GM18519 (cell line): ENCODE measurements at regions not wholly inside any gene's neighbourhood (a gene's known extent, or its start where the extent isn't known, plus 50 kb on each side); places are given as distances from the start of the nearest gene placed in this dataset.
A peak's percentile ranks its signal among the peaks of the same experiment; 100 is the strongest.
"Not testable (repeated sequence)": the region's sequence is repeated elsewhere in the genome, so short reads cannot be mapped to it uniquely, and the experiment has no call there.

ENCODE experiments used
- ATAC-seq: cut with Tn5 transposase; IDR thresholded peaks from one replicate; pipeline ENCODE4 v1.9.1; 2021; ENCODE audit warnings: mild to moderate bottlenecking, moderate library complexity; ENCODE audit not compliant: unreplicated experiment, low FRiP score

DNA sequence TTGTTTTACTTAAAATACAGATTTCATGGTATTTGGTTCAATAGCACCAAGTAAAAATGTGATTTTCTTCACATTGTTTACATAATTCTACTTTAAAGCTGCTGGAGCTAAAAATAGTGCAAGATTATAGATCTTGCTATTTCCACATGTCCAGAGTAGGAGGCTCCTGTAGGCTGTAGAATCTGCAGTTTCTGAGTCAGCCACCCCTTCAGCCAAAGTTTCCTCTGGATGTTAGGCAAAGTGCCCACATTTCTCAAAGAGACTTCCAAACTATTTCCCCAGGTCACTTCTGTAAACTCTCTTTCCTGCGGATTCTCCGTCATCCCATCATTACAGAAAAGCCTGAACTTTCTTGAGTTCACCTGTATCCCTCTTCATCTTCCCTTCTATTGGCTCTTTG is 342.5 kb upstream of the FSTL5 start:
- ATAC-seq: no peak

DNA sequence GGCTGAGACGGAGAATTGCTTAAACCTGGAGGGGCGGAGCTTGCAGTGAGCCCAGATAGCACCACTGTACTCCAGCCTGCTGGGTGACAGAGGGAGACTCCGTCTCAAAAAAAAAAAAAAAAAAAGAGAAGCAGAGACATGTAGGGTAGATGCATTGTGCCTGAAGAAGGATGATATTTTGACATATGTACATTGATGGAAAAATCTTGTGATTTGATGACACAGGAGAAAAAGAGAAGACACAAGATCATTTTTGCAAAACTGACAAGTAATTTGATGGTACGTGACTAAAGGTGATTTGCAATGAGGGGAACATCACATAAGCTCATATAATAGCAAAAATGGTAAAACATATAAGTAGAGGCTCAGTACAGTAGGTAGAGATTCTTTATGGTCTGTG is 340.1 kb upstream of the FSTL5 start:
- ATAC-seq: no peak

GRCh38 chr4:162502109-162502508 is 338.3 kb upstream of the FSTL5 start:
- ATAC-seq: no peak

DNA sequence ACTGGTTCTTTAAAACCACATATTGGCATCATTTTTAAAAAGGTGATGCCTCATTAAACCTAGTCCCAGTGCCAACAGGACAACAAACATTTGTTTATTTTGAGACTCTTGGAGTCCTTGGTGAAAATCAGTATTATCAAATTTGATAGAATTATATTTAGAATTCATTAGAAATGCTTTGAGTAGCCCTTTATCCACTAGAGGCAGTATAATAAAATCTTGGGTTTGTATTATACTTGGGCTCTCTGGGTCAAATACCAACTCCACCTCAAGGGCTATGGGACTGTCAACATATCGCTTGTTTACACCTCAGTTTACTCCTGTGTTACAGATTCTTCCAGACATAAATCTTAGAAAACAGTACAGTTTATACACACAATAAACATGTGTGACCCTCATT is 335.7 kb upstream of the FSTL5 start:
- no peak for ATAC-seq

GRCh38 chr4:162498168-162498567 is 334.4 kb upstream of the FSTL5 start:
- no peak for ATAC-seq

- peak; percentile 85 for ATAC-seq
Measured at GRCh38 chr4:162497564-162498167, 333.9 kb upstream of the FSTL5 start.

DNA sequence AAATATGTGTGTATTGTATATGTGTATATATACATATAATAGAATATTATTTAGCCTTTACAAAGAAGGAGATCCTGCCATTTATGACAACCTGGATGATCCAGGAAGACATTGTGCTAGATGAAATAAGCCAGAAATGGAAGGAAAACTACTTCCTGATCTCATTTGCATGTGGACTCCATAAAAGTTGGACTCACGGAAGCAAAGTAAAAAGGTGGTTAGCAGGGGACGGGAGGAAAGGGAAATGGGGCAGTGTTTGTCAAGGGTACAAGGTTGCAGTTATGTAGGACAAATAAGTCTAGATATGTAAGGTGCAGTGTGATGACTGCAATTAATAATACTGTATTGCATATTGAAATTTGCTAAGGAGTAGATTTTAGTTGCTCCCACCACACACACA is 331.1 kb upstream of the FSTL5 start:
- no peak for ATAC-seq

GRCh38 chr4:162485486-162485885 is 321.7 kb upstream of the FSTL5 start:
- ATAC-seq: no peak

DNA sequence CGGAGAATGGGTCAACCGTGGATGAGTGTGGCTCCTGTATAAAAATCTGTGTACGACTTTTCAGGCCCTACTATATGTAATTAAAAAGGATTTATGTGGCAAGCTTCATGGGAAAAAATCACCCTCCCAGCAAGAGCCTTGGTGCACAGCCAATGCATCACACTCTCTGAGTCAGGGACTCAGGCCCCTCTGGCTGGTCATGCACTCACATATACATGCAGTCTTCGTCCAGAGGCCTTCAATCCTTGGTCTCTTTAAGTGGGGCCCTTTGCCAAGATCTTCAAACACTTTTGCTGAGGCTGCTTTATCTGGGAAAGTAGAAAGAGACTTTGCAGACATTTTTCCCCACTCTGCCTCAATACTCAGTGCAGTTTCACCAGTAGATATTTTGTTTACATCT is 311.4 kb upstream of the FSTL5 start:
- no peak for ATAC-seq

- no peak for ATAC-seq
Measured at GRCh38 chr4:162469977-162470376, 306.2 kb upstream of the FSTL5 start.

GRCh38 chr4:162465356-162465755 is 301.6 kb upstream of the FSTL5 start:
- ATAC-seq: not testable (repeated sequence)

DNA sequence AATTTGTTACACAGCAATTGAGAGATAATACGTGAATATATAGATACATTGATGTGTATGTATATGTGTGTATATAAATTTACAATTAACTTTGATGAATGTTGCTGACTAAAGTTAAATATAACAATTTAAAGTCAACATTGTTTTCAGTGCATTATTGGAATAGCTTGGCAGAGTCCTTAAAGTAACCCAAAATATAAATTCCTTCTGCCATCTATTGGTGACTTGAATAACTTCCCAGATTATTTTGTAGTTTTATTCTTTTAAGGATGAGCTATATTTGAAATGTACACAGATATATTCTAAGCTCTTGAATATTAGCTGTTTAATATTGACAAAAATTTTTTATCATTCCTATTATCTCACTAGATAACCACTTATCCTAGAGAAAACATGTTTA is 298.2 kb upstream of the FSTL5 start:
- ATAC-seq: no peak

- no peak for ATAC-seq
Measured at GRCh38 chr4:162458051-162458450, 294.3 kb upstream of the FSTL5 start.

- no peak for ATAC-seq
Measured at GRCh38 chr4:162457071-162457865, 293.5 kb upstream of the FSTL5 start.

DNA sequence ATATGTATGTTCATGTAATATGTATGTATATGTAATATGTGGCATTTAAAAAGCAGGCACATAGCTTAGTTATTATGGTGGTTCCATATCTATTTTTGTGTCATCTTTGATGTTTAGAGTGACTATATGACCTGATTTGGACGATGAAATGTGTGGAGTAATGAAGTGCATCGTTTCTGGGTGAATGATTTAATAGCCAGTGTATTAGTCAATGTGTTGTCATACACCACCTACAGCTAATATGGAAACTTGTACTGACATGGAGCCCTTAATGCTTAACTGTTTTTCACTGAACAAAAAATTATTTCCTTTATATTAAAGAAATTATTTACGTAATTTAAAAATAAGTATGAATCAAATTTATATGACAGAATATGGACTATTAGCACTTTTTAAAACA is 292.3 kb upstream of the FSTL5 start:
- no peak for ATAC-seq

DNA sequence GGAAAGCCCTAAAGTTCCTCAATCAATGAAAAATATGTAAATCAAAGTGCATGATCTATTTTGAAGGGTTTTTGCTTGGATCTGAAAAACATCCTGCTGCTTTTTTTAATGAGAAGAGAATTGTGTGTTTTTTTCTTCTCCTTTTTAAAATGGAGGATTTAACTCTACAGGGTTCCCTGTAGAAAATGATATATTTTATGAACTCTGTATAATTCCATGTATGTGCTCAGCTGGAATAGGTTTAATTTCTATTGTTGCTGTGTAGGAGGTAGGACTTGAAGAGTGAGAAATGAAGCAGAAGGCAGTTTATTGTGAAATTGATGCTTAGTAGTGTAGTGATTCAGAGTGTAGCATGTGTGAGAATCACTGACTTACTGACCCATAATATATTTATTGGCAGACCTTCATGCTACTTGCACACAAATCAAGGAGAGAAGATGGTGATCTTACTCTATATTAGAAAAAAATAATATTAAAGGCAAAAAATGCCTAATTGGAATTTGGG is 286.8 kb upstream of the FSTL5 start:
- ATAC-seq: no peak

DNA sequence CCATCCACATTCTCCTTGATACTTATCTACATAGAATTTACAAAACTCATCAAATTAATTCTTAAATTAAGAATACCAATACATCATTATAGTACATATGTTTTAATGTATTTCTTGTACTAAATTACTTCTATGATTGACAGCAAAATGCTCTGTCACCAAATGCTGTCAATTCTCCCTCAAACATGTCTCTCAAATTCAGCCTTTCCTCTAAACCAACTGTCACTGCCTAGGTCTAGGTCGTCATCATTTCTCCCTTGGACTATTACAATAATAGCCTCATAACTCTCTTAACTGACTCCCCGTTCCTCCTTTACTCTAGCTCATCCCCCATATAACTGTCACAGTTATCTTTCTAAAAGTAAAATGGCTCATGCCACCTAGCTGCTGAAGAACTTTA is 279.7 kb upstream of the FSTL5 start:
- no peak for ATAC-seq

DNA sequence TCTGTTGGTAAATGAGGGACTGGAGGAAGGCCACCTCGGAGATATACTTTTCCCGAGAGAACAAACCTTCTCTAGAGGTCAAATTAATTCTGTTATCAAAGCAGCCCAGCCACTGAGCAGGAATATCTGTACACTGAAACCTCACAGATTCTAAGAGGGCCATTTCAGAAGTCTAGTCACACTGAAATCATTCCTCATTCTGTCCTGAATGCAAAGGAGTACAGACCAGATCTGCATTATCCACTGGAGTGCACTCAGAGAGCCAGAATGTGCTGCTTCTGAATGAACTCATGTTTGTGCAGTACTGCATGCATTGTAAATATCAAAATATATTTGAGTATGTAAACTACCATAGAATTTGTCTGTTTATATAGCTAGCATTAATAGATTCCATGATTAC is 278.3 kb upstream of the FSTL5 start:
- no peak for ATAC-seq

DNA sequence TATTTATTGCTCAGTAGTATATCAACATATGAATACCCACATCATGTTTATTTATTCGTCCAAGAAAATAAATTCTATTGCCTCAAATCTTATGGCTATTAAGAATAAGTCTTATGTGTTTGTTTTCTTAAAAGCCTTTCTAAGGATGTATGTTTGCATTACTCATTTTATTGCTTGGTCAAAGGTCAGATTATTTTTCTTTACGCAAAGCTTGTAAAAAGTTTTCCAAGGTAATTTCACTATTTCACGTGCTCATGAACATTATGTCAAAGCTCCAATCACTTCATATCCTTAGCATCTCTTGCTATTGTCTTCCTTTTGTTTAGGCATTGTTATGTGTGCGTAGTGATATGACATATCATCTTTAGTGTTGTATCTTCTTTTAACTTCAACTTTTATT is 258.5 kb upstream of the FSTL5 start:
- ATAC-seq: no peak

DNA sequence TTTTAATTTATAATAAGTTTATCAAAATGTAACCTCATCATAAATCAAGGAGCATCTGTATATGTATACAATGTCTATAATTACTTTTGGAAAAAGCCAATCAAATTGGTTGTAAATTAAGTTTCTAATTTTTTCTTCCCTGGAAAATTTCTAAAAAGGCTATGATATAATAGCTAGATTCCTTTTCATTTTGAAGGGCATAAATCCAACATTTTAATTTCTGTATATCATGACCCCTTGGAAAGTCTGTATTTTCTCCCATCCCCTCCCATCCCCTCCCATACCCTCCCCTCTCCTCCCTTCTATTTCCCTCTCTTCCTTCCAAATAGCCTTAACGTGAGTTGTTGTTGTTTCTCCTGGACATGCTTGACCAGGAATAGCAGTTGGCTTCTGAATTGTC is 247.1 kb upstream of the FSTL5 start:
- no peak for ATAC-seq

DNA sequence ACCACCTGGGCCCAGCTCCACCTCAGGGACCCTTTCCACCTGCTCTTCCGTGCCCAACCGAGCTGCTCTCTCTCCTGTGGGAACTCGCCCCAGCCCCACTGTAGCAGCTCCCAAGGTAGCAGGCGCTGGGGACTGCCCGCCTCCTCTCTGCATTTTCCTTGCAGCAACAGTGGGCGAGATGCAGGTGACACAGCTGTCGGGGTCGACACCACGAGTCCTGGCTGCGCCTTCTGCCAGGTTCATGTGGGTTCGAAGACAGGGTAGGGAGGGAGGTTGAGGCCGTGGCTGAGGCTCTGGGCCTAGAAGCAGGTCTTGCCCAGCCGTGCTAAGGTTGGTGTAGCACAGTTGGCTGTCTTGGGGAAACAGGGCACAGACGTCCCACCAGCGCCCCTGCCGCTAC is 245.2 kb upstream of the FSTL5 start:
- no peak for ATAC-seq

DNA sequence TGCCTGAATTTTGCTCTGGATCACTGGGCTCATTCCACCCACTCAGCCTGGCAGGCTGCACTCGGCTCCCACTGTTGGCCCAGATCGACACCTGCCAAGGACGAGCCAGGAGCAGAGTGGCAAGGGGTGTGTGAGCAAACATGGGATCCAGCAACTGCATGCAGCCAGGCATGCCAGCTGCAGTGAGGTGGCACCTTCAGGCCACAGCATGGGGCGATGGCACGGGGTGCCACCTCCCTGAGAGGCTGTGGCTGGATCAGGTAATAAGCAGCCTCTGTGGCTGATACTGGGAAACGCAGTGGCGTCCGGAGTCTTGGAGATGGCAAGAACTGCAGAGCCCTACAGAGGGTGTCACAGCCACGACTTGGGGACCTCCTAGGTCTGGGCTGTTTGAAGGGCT is 244.5 kb upstream of the FSTL5 start:
- ATAC-seq: no peak
